AG04450 (cell line): ENCODE measurements at regions not wholly inside any gene's neighbourhood (a gene's known extent, or its start where the extent isn't known, plus 50 kb on each side); places are given as distances from the start of the nearest gene placed in this dataset.
A peak's percentile ranks its signal among the peaks of the same experiment; 100 is the strongest.
"Not testable (repeated sequence)": the region's sequence is repeated elsewhere in the genome, so short reads cannot be mapped to it uniquely, and the experiment has no call there.

Experiments
- CTCF ChIA-PET: fragments of 300-600, 350-600 bp; formaldehyde crosslinking; extraction: SDS; loops from one replicate; lab custom pipeline; 2022; ENCODE audit warnings: antibody characterized with exemption, inconsistent platforms; lab: Charles Lee
- POLR2A ChIA-PET: fragments of 350-600 bp; formaldehyde crosslinking; extraction: SDS; loops from one replicate; lab custom pipeline; 2021; ENCODE audit warnings: antibody characterized with exemption, inconsistent platforms; lab: Yijun Ruan, JAX
- DNase-seq: peaks from one replicate; pipeline ENCODE4 v3.0.0-alpha.2; 2011; ENCODE audit warnings: low read depth, low spot score
- H3K27ac ChIP-seq: one replicate; pipeline ENCODE4 v1.5.1; 2012; ENCODE audit warnings: low read depth, low read length, control low read depth
- H3K27me3 ChIP-seq: one replicate; pipeline ENCODE4 v1.6.0; 2012; ENCODE audit warnings: low read length; ENCODE audit not compliant: control insufficient read depth, insufficient read depth
- H3K4me3 ChIP-seq: 2 replicates; pipeline ENCODE4 v1.5.1; 2011; ENCODE audit warnings: mild to moderate bottlenecking, low read depth, low read length, control low read depth
- H3K9me3 ChIP-seq: 2 replicates; pipeline ENCODE4 v1.5.1; 2012; ENCODE audit warnings: low read length; ENCODE audit not compliant: control insufficient read depth, insufficient read depth
- TF ChIP-seq, protein P1 (sequence below): IDR thresholded peaks from 2 replicates; pipeline ENCODE4 v1.5.1; 2011; ENCODE audit warnings: low read depth, low read length, control low read depth, inconsistent platforms

DNA sequence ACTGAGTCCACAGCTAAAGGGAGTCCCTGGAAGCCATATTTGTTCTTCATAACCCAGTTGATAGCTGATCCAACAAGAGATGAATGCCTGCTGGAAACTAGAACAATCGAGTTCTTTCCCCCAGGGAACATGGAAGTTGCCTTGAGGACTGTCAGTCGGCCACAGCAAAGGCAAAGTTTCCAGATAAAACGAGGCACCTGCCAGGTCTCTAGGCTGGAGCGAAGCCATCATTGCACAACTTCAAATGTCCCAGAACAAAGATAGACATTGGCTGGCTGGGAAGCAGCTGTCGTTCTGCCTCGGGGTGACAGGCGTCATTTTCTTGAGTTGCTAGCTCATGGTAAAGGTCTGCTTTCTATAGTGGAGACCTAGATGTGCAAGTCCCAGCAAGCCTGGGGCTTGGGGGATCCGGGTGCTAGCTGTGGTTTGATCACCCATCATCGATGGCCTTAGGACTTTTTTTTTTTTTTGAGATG is 184.4 kb upstream of the ZNF217 start:
- Histone ChIP-seq H3K4me3 (no peak overlapping the region), H3K27me3 (no peaks in the 10 kb centered on the region), H3K9me3 (no peaks in the 10 kb centered on the region), H3K27ac (no peak overlapping the region)
- ChIA-PET CTCF (interaction anchor here (1.0 kb wide), 1 partner anchor 14 kb away, joined by 4 read pairs; no protein-coding TSS in a partner anchor), POLR2A (no interaction called here)
- DNase-seq, result no peak
- TF ChIP-seq, protein P1, sequence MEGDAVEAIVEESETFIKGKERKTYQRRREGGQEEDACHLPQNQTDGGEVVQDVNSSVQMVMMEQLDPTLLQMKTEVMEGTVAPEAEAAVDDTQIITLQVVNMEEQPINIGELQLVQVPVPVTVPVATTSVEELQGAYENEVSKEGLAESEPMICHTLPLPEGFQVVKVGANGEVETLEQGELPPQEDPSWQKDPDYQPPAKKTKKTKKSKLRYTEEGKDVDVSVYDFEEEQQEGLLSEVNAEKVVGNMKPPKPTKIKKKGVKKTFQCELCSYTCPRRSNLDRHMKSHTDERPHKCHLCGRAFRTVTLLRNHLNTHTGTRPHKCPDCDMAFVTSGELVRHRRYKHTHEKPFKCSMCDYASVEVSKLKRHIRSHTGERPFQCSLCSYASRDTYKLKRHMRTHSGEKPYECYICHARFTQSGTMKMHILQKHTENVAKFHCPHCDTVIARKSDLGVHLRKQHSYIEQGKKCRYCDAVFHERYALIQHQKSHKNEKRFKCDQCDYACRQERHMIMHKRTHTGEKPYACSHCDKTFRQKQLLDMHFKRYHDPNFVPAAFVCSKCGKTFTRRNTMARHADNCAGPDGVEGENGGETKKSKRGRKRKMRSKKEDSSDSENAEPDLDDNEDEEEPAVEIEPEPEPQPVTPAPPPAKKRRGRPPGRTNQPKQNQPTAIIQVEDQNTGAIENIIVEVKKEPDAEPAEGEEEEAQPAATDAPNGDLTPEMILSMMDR, result no peak

DNA sequence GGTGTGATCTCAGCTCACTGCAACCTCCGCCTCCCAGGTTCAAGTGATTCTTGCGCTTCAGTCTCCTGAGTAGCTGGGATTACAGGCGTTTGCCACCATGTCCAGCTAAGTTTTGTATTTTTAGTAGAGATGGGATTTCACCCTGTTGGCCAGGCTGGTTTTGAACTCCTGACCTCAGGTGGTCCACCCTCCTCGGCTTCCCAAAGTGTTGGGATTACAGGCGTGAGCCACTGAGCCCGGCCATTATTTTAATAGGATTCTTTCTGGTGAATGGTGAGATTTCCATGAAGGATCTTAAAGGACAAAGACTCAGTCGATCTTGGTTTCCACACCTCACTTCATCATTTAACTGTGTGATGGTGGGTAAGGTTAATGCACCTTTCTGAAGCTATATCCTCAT is 183.8 kb upstream of the ZNF217 start:
- POLR2A ChIA-PET, H3K27me3 ChIP-seq: not testable (repeated sequence)
- CTCF ChIA-PET, result interaction anchor here (1.0 kb wide), 1 partner anchor 13 kb away, joined by 4 read pairs; no protein-coding TSS in a partner anchor

DNA sequence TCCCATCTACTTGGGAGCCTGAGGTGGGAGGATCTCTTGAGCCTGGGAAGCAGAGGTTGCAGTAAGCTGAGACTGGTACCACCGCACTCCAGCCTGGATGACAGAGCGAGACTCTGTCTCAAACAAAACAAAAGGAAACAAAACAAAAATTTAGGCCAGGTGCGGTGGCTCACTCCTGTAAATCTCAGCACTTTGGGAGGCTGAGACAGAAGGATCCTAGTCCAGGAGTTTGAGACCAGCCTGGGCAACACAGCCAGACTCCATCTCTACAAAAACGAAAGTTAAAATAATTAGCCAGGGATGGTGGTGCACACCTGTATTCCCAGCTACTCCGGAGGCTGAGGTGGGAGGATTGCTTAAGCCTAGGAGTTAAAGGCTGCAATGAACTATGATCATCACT is 183.2 kb upstream of the ZNF217 start:
- Histone ChIP-seq H3K27ac (no peak overlapping the region), H3K9me3 (no peaks in the 10 kb centered on the region), H3K27me3 (no peaks in the 10 kb centered on the region), H3K4me3 (no peak overlapping the region)
- DNase-seq, result no peak
- TF ChIP-seq, protein P1, result no peak
- ChIA-PET CTCF (interaction anchor here (1.1 to 4.0 kb wide), 2 partner anchors 47 to 139 kb away, joined by 4 to 13 read pairs; no protein-coding TSS in a partner anchor), POLR2A (no interaction called here)

More for the DNA sequence above, 183.8 kb upstream of the ZNF217 start:
- H3K27ac ChIP-seq, H3K4me3 ChIP-seq, H3K9me3 ChIP-seq, DNase-seq: not testable (repeated sequence)

DNA sequence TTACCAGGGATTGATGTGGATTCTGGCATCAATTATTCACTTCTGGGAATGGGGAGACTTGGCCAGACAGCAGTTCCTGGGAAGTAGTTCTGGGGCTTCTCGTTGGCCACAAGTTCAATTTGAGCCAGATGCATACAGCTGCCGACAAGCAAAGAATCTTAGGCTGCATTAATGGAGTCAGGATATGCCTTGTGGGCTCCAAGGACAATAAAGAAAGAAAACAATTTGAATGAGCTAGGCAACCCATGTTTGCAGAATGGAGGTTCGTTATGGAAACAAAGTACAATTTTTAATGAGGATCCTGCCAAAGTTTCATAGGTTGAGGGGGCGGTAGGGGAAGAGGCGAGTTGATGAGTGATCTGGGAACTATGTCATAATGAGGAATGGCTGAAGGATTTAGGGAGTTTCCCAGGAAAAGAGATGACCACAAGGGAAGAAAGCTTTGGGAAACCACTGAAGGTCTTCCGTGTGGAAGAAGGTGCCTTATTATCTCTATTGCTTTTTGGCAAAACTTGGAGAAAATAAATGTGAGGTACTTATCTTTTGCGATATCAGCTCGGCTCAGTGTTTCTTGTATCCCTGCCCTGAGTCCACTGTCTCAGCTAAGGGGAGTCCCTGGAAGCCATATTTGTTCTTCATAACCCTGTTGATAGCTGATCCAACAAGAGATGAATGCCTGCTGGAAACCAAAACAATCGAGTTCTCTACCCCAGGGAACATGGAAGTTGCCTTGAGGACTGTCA is 181.0 kb upstream of the ZNF217 start:
- peak; percentile 65 for DNase-seq
- Histone ChIP-seq H3K27ac (peak overlapping the region; percentile 92), H3K4me3 (no peak overlapping the region), H3K9me3 (no peaks in the 10 kb centered on the region), H3K27me3 (no peaks in the 10 kb centered on the region)
- CTCF ChIA-PET, result interaction anchor here (1.0 to 4.0 kb wide), 3 partner anchors 141 to 196 kb away, joined by 3 to 13 read pairs (median 3); no protein-coding TSS in a partner anchor
- POLR2A ChIA-PET, result interaction anchor here (0.6 kb wide), 1 partner anchor 140 kb away, joined by 3 read pairs; no protein-coding TSS in a partner anchor
- TF ChIP-seq, protein P1, result no peak

DNA sequence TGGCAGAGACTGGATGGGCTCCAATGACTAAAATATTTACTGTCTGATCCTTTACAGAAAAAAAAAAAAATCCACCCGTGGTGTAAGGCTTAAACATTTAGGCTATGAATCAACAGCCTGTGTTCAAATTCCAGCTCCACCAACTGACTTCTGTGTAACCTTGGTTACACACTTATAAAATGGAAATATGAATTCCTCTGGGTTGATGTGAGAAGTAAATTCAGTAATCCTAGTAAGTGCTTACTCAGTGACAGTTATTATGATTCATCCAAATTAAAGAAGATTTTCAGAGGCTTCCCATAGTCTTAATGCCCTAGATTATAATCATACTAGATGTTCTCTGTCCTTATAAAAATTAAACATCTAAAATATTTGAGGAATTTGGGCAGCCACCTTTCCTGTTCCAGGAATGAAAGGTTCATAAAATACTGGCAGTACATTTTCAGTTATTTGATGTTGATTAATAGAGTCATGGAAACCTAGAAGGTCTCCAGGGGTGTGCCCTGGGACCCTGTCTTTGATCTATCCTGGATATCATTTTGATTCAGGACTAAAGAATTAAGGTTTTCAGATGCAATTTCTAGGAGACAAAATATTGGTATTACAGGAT is 180.3 kb upstream of the ZNF217 start:
- Histone ChIP-seq H3K9me3 (no peaks in the 10 kb centered on the region), H3K4me3 (no peak overlapping the region), H3K27ac (peak overlapping the region; percentile 92), H3K27me3 (no peaks in the 10 kb centered on the region)
- ChIA-PET CTCF (interaction anchor here (0.7 to 4.0 kb wide), 2 partner anchors 142 to 166 kb away, joined by 3 to 13 read pairs; no protein-coding TSS in a partner anchor), POLR2A (interaction anchor here (0.7 to 1.2 kb wide), 4 partner anchors 55 to 142 kb away, joined by 3 to 7 read pairs (median 3); no protein-coding TSS in a partner anchor)
- DNase-seq, result peak; percentile 78
- TF ChIP-seq, protein P1, result no peak

DNA sequence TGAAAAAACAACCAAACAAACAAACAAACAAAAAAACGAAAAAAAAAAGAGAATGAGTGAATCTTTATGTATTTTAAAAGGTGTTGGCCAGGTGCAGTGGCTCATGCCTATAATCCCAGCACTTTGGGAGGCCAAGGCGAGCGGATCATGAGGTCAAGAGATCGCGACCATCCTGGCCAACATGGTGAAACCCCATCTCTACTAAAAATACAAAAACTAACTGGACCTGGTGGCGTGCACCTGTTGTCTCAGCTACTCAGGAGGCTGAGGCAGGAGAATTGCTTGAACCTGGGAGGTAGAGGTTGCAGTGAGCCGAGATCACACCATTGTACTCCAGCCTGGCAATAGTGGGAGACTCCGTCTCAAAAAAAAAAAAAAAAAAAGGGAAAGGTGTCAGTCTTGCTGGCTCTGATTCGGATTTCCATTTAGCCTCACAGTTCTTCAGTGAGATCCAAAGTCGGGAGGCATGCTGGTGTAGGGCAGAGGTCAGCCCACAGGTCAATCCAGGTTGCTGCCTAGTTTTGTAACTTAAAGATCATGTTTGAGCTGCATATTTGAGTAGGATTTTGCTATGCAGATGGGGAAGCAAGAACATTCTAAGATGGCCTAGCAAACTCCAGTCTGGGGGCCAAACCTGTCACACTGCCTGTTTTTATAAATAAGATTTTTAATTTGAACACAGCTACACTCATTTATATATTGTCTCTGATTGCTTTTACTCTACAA is 179.6 kb upstream of the ZNF217 start:
- H3K4me3 ChIP-seq, H3K27me3 ChIP-seq, DNase-seq, H3K9me3 ChIP-seq: not testable (repeated sequence)
- ChIA-PET POLR2A (interaction anchor here (0.7 to 1.2 kb wide), 4 partner anchors 56 to 143 kb away, joined by 3 to 7 read pairs (median 3); no protein-coding TSS in a partner anchor), CTCF (interaction anchor here (0.7 to 4.0 kb wide), 3 partner anchors 55 to 166 kb away, joined by 3 to 13 read pairs (median 3); no protein-coding TSS in a partner anchor)
- peak overlapping the region; percentile 83 for H3K27ac ChIP-seq
